ENCODE measurements at regions not wholly inside any gene's neighbourhood (a gene's known extent, or its start where the extent isn't known, plus 50 kb on each side); places are given as distances from the start of the nearest gene placed in this dataset.
"Not testable (repeated sequence)": the region's sequence is repeated elsewhere in the genome, so short reads cannot be mapped to it uniquely, and the experiment has no call there.

DNA sequence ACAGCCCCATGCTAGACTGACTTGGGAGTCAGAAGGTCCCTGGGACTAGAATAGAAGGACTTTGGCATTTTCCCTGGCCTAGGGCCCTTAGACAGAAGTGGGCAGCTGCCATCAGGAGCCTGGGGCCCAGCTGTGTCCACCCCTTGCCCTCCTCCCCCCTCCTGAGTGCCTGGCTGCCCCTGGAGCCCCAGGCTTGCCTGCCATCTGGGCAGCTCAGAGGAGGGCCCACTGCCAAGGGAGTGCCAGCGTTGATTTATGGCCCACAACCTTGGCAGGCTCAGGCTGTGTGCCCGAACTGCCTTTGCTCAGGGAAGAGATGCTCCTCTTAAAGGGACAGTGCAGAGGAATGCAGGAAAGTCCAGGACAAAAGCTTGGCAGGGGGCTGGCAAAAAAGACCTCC lies 439.1 kb downstream of the SPATA31A7 start:
- not testable (repeated sequence) for H3K4me3 ChIP-seq (ENCODE audit: low read depth in 1 of 5, low read length in 5 of 5); H3K36me3 ChIP-seq (ENCODE audit: control insufficient read depth in 5 of 5, insufficient read depth in 5 of 5, low read length in 5 of 5); H3K27ac ChIP-seq (ENCODE audit: low read depth, low read length); H3K27me3 ChIP-seq (ENCODE audit: control insufficient read depth in 5 of 5, insufficient read depth in 4 of 5, low read length in 5 of 5); H3K4me1 ChIP-seq (ENCODE audit: control insufficient read depth in 5 of 5, insufficient read depth in 5 of 5, low read length in 5 of 5); H3K9ac ChIP-seq (ENCODE audit: low read length in 5 of 5); H3K9me3 ChIP-seq (ENCODE audit: control insufficient read depth in 5 of 5, low read length in 5 of 5)

- Histone ChIP-seq H3K4me1 (ENCODE audit: control insufficient read depth in 5 of 5, insufficient read depth in 5 of 5, low read length in 5 of 5) (no peaks in the 10 kb centered on the region), H3K9ac (ENCODE audit: low read length in 5 of 5) (no peak overlapping the region), H3K27ac (ENCODE audit: low read depth, low read length) (no peak overlapping the region), H3K4me3 (ENCODE audit: low read depth in 1 of 5, low read length in 5 of 5) (no peak overlapping the region), H3K9me3 (ENCODE audit: control insufficient read depth in 5 of 5, low read length in 5 of 5) (no peaks in the 10 kb centered on the region), H3K36me3 (ENCODE audit: control insufficient read depth in 5 of 5, insufficient read depth in 5 of 5, low read length in 5 of 5) (no peaks in the 10 kb centered on the region), H3K27me3 (ENCODE audit: control insufficient read depth in 5 of 5, insufficient read depth in 4 of 5, low read length in 5 of 5) (no peaks in the 10 kb centered on the region)
Observed at GRCh38 chr9:61634192-61634591, 444.4 kb downstream of the SPATA31A7 start.

DNA sequence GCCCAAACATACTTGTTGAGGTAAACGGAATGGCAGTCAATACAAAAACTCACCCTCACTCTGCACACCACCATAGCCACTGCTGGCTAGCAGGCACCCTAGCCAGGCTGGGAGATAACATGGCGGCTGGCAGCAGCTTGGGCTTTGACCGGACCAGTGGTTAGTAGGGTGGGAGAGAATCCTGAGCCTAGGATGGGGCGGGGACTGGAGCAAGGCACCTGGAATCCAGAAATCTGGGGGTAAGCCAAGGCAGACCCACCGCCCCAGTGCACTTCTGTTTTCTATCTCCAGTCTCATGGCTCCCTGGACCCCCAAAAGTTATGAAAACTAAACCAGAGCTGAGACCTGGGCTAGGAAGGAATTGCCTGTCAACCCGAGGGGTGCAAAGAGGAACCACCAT lies 474.4 kb downstream of the SPATA31A7 start:
- not testable (repeated sequence) for H3K36me3 ChIP-seq (ENCODE audit: control insufficient read depth in 5 of 5, insufficient read depth in 5 of 5, low read length in 5 of 5); H3K4me3 ChIP-seq (ENCODE audit: low read depth in 1 of 5, low read length in 5 of 5); H3K27ac ChIP-seq (ENCODE audit: low read depth, low read length); H3K4me1 ChIP-seq (ENCODE audit: control insufficient read depth in 5 of 5, insufficient read depth in 5 of 5, low read length in 5 of 5); H3K9ac ChIP-seq (ENCODE audit: low read length in 5 of 5); H3K27me3 ChIP-seq (ENCODE audit: control insufficient read depth in 5 of 5, insufficient read depth in 4 of 5, low read length in 5 of 5)
- peaks cover 0 to 22% (median 3%) of the 10 kb centered on the region in 5 donors for H3K9me3 ChIP-seq (ENCODE audit: control insufficient read depth in 5 of 5, low read length in 5 of 5)

- Histone ChIP-seq H3K27me3 (ENCODE audit: control insufficient read depth in 5 of 5, insufficient read depth in 4 of 5, low read length in 5 of 5) (no peaks in the 10 kb centered on the region), H3K27ac (ENCODE audit: low read depth, low read length) (no peak overlapping the region), H3K4me1 (ENCODE audit: control insufficient read depth in 5 of 5, insufficient read depth in 5 of 5, low read length in 5 of 5) (peaks cover 0 to 2% (median 0%) of the 10 kb centered on the region in 5 donors), H3K36me3 (ENCODE audit: control insufficient read depth in 5 of 5, insufficient read depth in 5 of 5, low read length in 5 of 5) (no peaks in the 10 kb centered on the region), H3K4me3 (ENCODE audit: low read depth in 1 of 5, low read length in 5 of 5) (no peak overlapping the region), H3K9me3 (ENCODE audit: control insufficient read depth in 5 of 5, low read length in 5 of 5) (peaks cover 0 to 30% (median 7%) of the 10 kb centered on the region in 5 donors), H3K9ac (ENCODE audit: low read length in 5 of 5) (no peak overlapping the region)
Observed at GRCh38 chr9:61665330-61665751, 475.5 kb downstream of the SPATA31A7 start.

DNA sequence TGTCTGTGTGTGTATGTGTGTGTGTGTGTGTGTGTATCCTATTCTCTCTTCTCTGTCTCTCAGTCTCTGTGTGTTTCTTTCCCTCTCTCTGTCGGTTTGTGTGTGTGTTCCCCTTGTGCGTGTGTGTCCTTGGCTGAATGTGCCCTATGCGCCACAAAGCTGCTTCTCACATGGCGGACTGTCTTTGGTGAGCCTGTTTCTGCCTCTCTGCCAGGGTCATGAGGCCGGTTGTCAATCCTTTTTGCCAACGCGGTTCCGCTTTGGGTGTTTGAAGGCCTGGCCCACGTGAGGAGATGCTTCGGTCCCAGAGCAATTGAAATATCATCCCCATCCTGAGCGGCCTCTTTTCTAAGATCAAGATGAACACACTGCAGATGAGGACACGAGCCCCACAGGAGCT lies 476.0 kb downstream of the SPATA31A7 start:
- Histone ChIP-seq H3K27ac (ENCODE audit: low read depth, low read length) (no peak overlapping the region), H3K36me3 (ENCODE audit: control insufficient read depth in 5 of 5, insufficient read depth in 5 of 5, low read length in 5 of 5) (no peaks in the 10 kb centered on the region), H3K9me3 (ENCODE audit: control insufficient read depth in 5 of 5, low read length in 5 of 5) (peaks cover 0 to 34% (median 7%) of the 10 kb centered on the region in 5 donors)

DNA sequence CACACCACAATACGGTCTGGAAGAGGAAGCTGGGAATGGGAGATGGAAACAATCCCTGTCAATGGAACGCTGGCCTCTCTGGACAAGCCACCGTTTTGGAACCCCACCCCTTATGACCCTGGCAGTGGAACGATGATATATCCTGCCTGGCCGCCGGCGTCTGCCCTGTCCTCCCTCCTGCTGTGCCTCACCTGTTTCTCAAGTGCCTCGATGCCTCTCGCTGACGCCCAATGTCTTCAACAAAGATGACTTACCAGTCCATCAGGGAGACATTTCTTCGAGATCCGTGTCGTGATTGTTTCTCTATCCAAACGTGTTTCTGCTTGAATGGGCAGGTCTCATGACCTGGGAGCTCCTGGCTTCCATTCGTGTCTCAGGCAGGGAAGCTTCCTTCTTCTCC lies 476.5 kb downstream of the SPATA31A7 start:
- Histone ChIP-seq H3K36me3 (ENCODE audit: control insufficient read depth in 5 of 5, insufficient read depth in 5 of 5, low read length in 5 of 5) (no peaks in the 10 kb centered on the region), H3K9ac (ENCODE audit: low read length in 5 of 5) (no peak overlapping the region), H3K4me1 (ENCODE audit: control insufficient read depth in 5 of 5, insufficient read depth in 5 of 5, low read length in 5 of 5) (peaks cover 0 to 2% (median 0%) of the 10 kb centered on the region in 5 donors), H3K9me3 (ENCODE audit: control insufficient read depth in 5 of 5, low read length in 5 of 5) (peaks cover 0 to 38% (median 7%) of the 10 kb centered on the region in 5 donors), H3K27ac (ENCODE audit: low read depth, low read length) (no peak overlapping the region), H3K4me3 (ENCODE audit: low read depth in 1 of 5, low read length in 5 of 5) (no peak overlapping the region), H3K27me3 (ENCODE audit: control insufficient read depth in 5 of 5, insufficient read depth in 4 of 5, low read length in 5 of 5) (no peaks in the 10 kb centered on the region)

More for the DNA sequence above, 476.0 kb downstream of the SPATA31A7 start:
- Histone ChIP-seq H3K4me1 (ENCODE audit: control insufficient read depth in 5 of 5, insufficient read depth in 5 of 5, low read length in 5 of 5) (peaks cover 0 to 2% (median 0%) of the 10 kb centered on the region in 5 donors), H3K9ac (ENCODE audit: low read length in 5 of 5) (no peak overlapping the region), H3K4me3 (ENCODE audit: low read depth in 1 of 5, low read length in 5 of 5) (no peak overlapping the region), H3K27me3 (ENCODE audit: control insufficient read depth in 5 of 5, insufficient read depth in 4 of 5, low read length in 5 of 5) (no peaks in the 10 kb centered on the region)

- Histone ChIP-seq H3K27me3 (ENCODE audit: control insufficient read depth in 5 of 5, insufficient read depth in 4 of 5, low read length in 5 of 5) (no peaks in the 10 kb centered on the region), H3K36me3 (ENCODE audit: control insufficient read depth in 5 of 5, insufficient read depth in 5 of 5, low read length in 5 of 5) (no peaks in the 10 kb centered on the region), H3K9ac (ENCODE audit: low read length in 5 of 5) (no peak overlapping the region), H3K4me3 (ENCODE audit: low read depth in 1 of 5, low read length in 5 of 5) (no peak overlapping the region), H3K27ac (ENCODE audit: low read depth, low read length) (no peak overlapping the region), H3K4me1 (ENCODE audit: control insufficient read depth in 5 of 5, insufficient read depth in 5 of 5, low read length in 5 of 5) (peaks cover 0 to 2% (median 0%) of the 10 kb centered on the region in 5 donors), H3K9me3 (ENCODE audit: control insufficient read depth in 5 of 5, low read length in 5 of 5) (peaks cover 0 to 40% (median 7%) of the 10 kb centered on the region in 5 donors)
Observed at GRCh38 chr9:61666849-61667371, 477.1 kb downstream of the SPATA31A7 start.

GRCh38 chr9:61667559-61668121 lies 477.8 kb downstream of the SPATA31A7 start:
- H3K36me3 ChIP-seq (ENCODE audit: control insufficient read depth in 5 of 5, insufficient read depth in 5 of 5, low read length in 5 of 5), result no peaks in the 10 kb centered on the region
- H3K9me3 ChIP-seq (ENCODE audit: control insufficient read depth in 5 of 5, low read length in 5 of 5), result peaks cover 0 to 41% (median 7%) of the 10 kb centered on the region in 5 donors
- H3K4me3 ChIP-seq (ENCODE audit: low read depth in 1 of 5, low read length in 5 of 5), result no peak overlapping the region
- no peak overlapping the region for H3K9ac ChIP-seq (ENCODE audit: low read length in 5 of 5)
- H3K4me1 ChIP-seq (ENCODE audit: control insufficient read depth in 5 of 5, insufficient read depth in 5 of 5, low read length in 5 of 5), result peaks cover 0 to 2% (median 0%) of the 10 kb centered on the region in 5 donors
- no peak overlapping the region for H3K27ac ChIP-seq (ENCODE audit: low read depth, low read length)
- no peaks in the 10 kb centered on the region for H3K27me3 ChIP-seq (ENCODE audit: control insufficient read depth in 5 of 5, insufficient read depth in 4 of 5, low read length in 5 of 5)

DNA sequence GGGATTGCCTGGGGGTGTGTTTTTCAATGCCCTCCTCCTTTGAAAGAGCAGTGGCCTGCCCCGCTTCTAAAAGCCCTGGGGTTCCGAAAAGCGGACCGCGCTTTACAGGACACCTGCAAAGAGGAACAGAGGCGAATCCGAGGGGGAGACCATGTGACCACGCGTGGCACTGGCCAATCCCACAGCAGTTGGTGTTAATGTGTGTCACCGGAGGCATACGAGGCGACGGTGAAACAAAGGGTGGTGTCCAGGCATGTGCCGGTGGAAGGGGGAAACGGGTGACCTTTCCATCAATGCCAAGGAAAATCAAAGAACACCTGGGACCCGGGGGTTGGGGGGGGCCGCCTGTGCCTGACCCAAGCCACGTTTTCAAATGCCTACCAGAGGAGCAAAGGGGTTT lies 478.4 kb downstream of the SPATA31A7 start:
- not testable (repeated sequence) for H3K27ac ChIP-seq (ENCODE audit: low read depth, low read length); H3K9ac ChIP-seq (ENCODE audit: low read length in 5 of 5); H3K36me3 ChIP-seq (ENCODE audit: control insufficient read depth in 5 of 5, insufficient read depth in 5 of 5, low read length in 5 of 5); H3K27me3 ChIP-seq (ENCODE audit: control insufficient read depth in 5 of 5, insufficient read depth in 4 of 5, low read length in 5 of 5); H3K4me1 ChIP-seq (ENCODE audit: control insufficient read depth in 5 of 5, insufficient read depth in 5 of 5, low read length in 5 of 5); H3K4me3 ChIP-seq (ENCODE audit: low read depth in 1 of 5, low read length in 5 of 5)
- peaks cover 0 to 42% (median 8%) of the 10 kb centered on the region in 5 donors for H3K9me3 ChIP-seq (ENCODE audit: control insufficient read depth in 5 of 5, low read length in 5 of 5)

DNA sequence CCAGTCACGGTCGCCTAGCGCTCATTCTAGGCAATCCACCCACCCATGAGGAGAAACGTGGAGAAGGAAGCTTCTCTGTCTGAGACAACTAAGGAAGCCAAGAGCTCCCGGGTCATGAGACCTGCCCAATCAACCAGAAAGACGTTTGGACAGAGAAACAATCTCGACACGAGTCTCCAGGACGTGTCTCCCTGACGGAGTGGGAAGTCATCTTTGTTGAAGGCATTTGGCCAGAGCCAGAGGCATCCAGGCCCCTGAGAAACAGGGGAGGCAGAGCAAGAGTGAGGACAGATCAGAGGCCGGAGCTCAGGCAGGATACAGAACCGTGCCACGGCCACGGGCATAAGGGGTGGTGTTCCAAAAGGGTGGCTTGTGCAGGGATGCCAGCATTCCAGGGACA lies 479.0 kb downstream of the SPATA31A7 start:
- Histone ChIP-seq H3K4me3 (ENCODE audit: low read depth in 1 of 5, low read length in 5 of 5) (no peak overlapping the region), H3K36me3 (ENCODE audit: control insufficient read depth in 5 of 5, insufficient read depth in 5 of 5, low read length in 5 of 5) (no peaks in the 10 kb centered on the region), H3K9ac (ENCODE audit: low read length in 5 of 5) (no peak overlapping the region), H3K27me3 (ENCODE audit: control insufficient read depth in 5 of 5, insufficient read depth in 4 of 5, low read length in 5 of 5) (no peaks in the 10 kb centered on the region), H3K9me3 (ENCODE audit: control insufficient read depth in 5 of 5, low read length in 5 of 5) (peaks cover 0 to 47% (median 9%) of the 10 kb centered on the region in 5 donors), H3K27ac (ENCODE audit: low read depth, low read length) (no peak overlapping the region), H3K4me1 (ENCODE audit: control insufficient read depth in 5 of 5, insufficient read depth in 5 of 5, low read length in 5 of 5) (peaks cover 0 to 2% (median 0%) of the 10 kb centered on the region in 5 donors)
